ENCODE measurements at regions not wholly inside any gene's neighbourhood (a gene's known extent, or its start where the extent isn't known, plus 50 kb on each side); places are given as distances from the start of the nearest gene placed in this dataset.
"Not testable (repeated sequence)": the region's sequence is repeated elsewhere in the genome, so short reads cannot be mapped to it uniquely, and the experiment has no call there.

- H3K79me2 ChIP-seq (ENCODE audit: insufficient read depth, low read length), result no peaks in the 10 kb centered on the region
- TF ChIP-seq, protein P1, sequence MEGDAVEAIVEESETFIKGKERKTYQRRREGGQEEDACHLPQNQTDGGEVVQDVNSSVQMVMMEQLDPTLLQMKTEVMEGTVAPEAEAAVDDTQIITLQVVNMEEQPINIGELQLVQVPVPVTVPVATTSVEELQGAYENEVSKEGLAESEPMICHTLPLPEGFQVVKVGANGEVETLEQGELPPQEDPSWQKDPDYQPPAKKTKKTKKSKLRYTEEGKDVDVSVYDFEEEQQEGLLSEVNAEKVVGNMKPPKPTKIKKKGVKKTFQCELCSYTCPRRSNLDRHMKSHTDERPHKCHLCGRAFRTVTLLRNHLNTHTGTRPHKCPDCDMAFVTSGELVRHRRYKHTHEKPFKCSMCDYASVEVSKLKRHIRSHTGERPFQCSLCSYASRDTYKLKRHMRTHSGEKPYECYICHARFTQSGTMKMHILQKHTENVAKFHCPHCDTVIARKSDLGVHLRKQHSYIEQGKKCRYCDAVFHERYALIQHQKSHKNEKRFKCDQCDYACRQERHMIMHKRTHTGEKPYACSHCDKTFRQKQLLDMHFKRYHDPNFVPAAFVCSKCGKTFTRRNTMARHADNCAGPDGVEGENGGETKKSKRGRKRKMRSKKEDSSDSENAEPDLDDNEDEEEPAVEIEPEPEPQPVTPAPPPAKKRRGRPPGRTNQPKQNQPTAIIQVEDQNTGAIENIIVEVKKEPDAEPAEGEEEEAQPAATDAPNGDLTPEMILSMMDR (IDR thresholded peaks at IDR 0.05; ENCODE audit: borderline replicate concordance, extremely low read depth, low read length, poor library complexity, severe bottlenecking), result no peak
- TF ChIP-seq EZH2 (IDR thresholded peaks at IDR 0.05; ENCODE audit: borderline replicate concordance, low read depth, low read length, severe bottlenecking), result no peak
- H3K4me2 ChIP-seq (ENCODE audit: insufficient read depth, low read length), result no peak overlapping the region
- ATAC-seq (ENCODE audit: insufficient read depth, low read depth) (no peak), DNase-seq (no peak)
- no peaks in the 10 kb centered on the region for H4K20me1 ChIP-seq (ENCODE audit: insufficient read depth, low read length)
- H3K4me1 ChIP-seq (ENCODE audit: insufficient read depth, low read length), result no peaks in the 10 kb centered on the region
- H3K27ac ChIP-seq (ENCODE audit: low read length), result no peak overlapping the region
- H3K27me3 ChIP-seq (ENCODE audit: insufficient read depth, low read length, poor library complexity), result no peaks in the 10 kb centered on the region
- H3K4me3 ChIP-seq (ENCODE audit: low read depth in 1 of 2, low read length in 2 of 2), result no peak overlapping the region
- H3K36me3 ChIP-seq (ENCODE audit: insufficient read depth, low read length), result no peaks in the 10 kb centered on the region
- no peaks in the 10 kb centered on the region for H3K9me3 ChIP-seq (ENCODE audit: insufficient read depth, low read length, severe bottlenecking)
- H3K9ac ChIP-seq (ENCODE audit: low read depth, low read length), result no peak overlapping the region
- H2AFZ ChIP-seq (ENCODE audit: low read depth, low read length), result no peak overlapping the region
These were observed 321.3 kb downstream of the SEMA3D start for GRCh38 chr7:84865560-84865959.

- no peak for TF ChIP-seq EZH2 (IDR thresholded peaks at IDR 0.05; ENCODE audit: borderline replicate concordance, low read depth, low read length, severe bottlenecking)
- TF ChIP-seq, protein P1 (IDR thresholded peaks at IDR 0.05; ENCODE audit: borderline replicate concordance, extremely low read depth, low read length, poor library complexity, severe bottlenecking), result no peak
- DNase-seq, result no peak
- no peak overlapping the region for H2AFZ ChIP-seq (ENCODE audit: low read depth, low read length)
- no peaks in the 10 kb centered on the region for H3K27me3 ChIP-seq (ENCODE audit: insufficient read depth, low read length, poor library complexity)
- H3K9ac ChIP-seq (ENCODE audit: low read depth, low read length), result no peak overlapping the region
- H3K27ac ChIP-seq (ENCODE audit: low read length), result no peak overlapping the region
- no peaks in the 10 kb centered on the region for H4K20me1 ChIP-seq (ENCODE audit: insufficient read depth, low read length)
- no peaks in the 10 kb centered on the region for H3K4me1 ChIP-seq (ENCODE audit: insufficient read depth, low read length)
- H3K4me2 ChIP-seq (ENCODE audit: insufficient read depth, low read length), result no peak overlapping the region
- H3K9me3 ChIP-seq (ENCODE audit: insufficient read depth, low read length, severe bottlenecking), result no peaks in the 10 kb centered on the region
- ATAC-seq (ENCODE audit: insufficient read depth, low read depth), result no peak
- no peaks in the 10 kb centered on the region for H3K36me3 ChIP-seq (ENCODE audit: insufficient read depth, low read length)
- H3K4me3 ChIP-seq (ENCODE audit: low read depth in 1 of 2, low read length in 2 of 2), result no peak overlapping the region
- no peaks in the 10 kb centered on the region for H3K79me2 ChIP-seq (ENCODE audit: insufficient read depth, low read length)
These were observed 329.5 kb downstream of the SEMA3D start for GRCh38 chr7:84857336-84857735.

- Histone ChIP-seq H3K4me1 (ENCODE audit: insufficient read depth, low read length) (no peaks in the 10 kb centered on the region), H3K4me3 (ENCODE audit: low read depth in 1 of 2, low read length in 2 of 2) (no peak overlapping the region), H3K27me3 (ENCODE audit: insufficient read depth, low read length, poor library complexity) (no peaks in the 10 kb centered on the region), H3K9ac (ENCODE audit: low read depth, low read length) (no peak overlapping the region), H3K9me3 (ENCODE audit: insufficient read depth, low read length, severe bottlenecking) (no peaks in the 10 kb centered on the region), H2AFZ (ENCODE audit: low read depth, low read length) (no peak overlapping the region), H3K36me3 (ENCODE audit: insufficient read depth, low read length) (no peaks in the 10 kb centered on the region), H3K27ac (ENCODE audit: low read length) (no peak overlapping the region), H4K20me1 (ENCODE audit: insufficient read depth, low read length) (no peaks in the 10 kb centered on the region), H3K4me2 (ENCODE audit: insufficient read depth, low read length) (no peak overlapping the region), H3K79me2 (ENCODE audit: insufficient read depth, low read length) (no peaks in the 10 kb centered on the region)
- ATAC-seq (ENCODE audit: insufficient read depth, low read depth) (no peak), DNase-seq (no peak)
- TF ChIP-seq EZH2 (IDR thresholded peaks at IDR 0.05; ENCODE audit: borderline replicate concordance, low read depth, low read length, severe bottlenecking), result no peak
- TF ChIP-seq, protein P1 (IDR thresholded peaks at IDR 0.05; ENCODE audit: borderline replicate concordance, extremely low read depth, low read length, poor library complexity, severe bottlenecking), result no peak
These were observed 331.1 kb downstream of the SEMA3D start for GRCh38 chr7:84855758-84856157.

- not testable (repeated sequence) for H3K4me1 ChIP-seq (ENCODE audit: insufficient read depth, low read length); H3K9me3 ChIP-seq (ENCODE audit: insufficient read depth, low read length, severe bottlenecking); H4K20me1 ChIP-seq (ENCODE audit: insufficient read depth, low read length); H3K27ac ChIP-seq (ENCODE audit: low read length); H2AFZ ChIP-seq (ENCODE audit: low read depth, low read length); H3K27me3 ChIP-seq (ENCODE audit: insufficient read depth, low read length, poor library complexity); H3K4me3 ChIP-seq (ENCODE audit: low read depth in 1 of 2, low read length in 2 of 2); H3K4me2 ChIP-seq (ENCODE audit: insufficient read depth, low read length); DNase-seq; H3K36me3 ChIP-seq (ENCODE audit: insufficient read depth, low read length); ATAC-seq (ENCODE audit: insufficient read depth, low read depth); H3K9ac ChIP-seq (ENCODE audit: low read depth, low read length); H3K79me2 ChIP-seq (ENCODE audit: insufficient read depth, low read length)
These were observed 337.9 kb downstream of the SEMA3D start for GRCh38 chr7:84848974-84849372.

Data from DND-41 (cell line).